Urothelium cell line (cell line): ENCODE measurements at regions not wholly inside any gene's neighbourhood (a gene's known extent, or its start where the extent isn't known, plus 50 kb on each side); places are given as distances from the start of the nearest gene placed in this dataset.

ENCODE experiments used
- DNase-seq: peaks from one replicate; pipeline ENCODE4 v3.0.0; 2011; ENCODE audit warnings: low spot score, mixed read lengths
- FAIRE-seq: peaks from 2 replicates; lab custom pipeline; 2011; peaks lifted over from hg19 to GRCh38; lab: Jason Lieb, UNC

DNA sequence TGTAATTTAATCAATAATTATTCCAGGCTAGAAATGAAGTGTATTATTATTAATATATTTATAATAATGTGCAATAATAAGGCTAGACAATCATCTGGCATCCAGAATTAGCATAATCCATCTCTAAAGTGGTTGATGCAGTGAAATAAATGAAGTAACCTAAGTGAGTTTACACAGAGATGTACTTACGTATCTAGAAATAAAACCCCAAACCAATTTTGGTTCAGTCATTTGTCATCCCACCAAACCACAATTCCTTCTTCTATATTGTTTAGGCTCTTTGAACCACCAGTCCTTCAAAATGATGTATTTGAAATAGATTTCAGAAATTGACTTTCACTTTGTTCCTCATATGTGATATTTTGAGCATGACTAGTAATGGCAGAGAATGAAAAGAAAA lies 247.6 kb upstream of the MIR17HG start:
- FAIRE-seq, result no peak
- no peak for DNase-seq

- DNase-seq, result no peak
- no peak for FAIRE-seq
Measured at GRCh38 chr13:91100944-91101343, 246.5 kb upstream of the MIR17HG start.

- DNase-seq (no peak), FAIRE-seq (no peak)
Measured at GRCh38 chr13:91101381-91101780, 246.1 kb upstream of the MIR17HG start.

- DNase-seq (no peak), FAIRE-seq (no peak)
Measured at GRCh38 chr13:91105270-91105669, 242.2 kb upstream of the MIR17HG start.

DNA sequence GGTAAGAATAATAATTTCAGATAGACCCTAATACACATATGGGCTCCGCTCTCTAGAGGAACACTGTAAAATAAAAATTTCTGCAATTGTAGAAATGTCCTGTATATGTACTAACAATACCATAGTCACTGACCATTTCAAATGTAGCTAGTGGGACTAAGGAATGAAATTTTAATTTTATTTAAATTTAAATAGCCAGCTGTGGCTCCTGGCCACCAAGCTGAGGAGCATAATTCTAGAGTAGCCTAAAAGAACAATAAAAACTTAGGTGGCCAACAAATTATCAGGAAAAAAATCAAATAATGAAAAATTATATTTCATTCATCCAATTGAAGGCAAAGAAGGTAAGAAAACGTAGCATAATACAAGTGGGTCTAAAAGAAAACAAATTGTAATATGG lies 240.9 kb upstream of the MIR17HG start:
- FAIRE-seq (no peak), DNase-seq (no peak)

DNA sequence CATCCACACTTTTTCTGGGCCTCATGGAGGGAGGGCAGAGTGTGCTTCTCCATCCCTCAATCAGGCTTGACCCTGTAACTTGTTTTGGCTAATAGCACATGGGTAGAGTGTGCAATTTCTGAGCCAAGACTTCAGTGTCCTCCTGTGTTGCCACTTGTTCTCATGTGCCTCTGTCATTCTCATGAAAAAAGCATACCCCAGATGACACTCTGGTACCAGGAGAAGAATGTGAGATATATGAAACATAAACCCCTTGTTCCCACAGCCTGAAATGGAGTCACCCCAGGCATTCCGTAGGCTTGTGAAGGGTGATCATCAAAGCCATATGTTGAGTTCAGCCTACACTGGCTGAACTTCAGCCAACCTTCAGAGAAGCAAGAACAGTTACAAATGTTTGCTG lies 239.2 kb upstream of the MIR17HG start:
- FAIRE-seq, result no peak

GRCh38 chr13:91111476-91112200 lies 235.8 kb upstream of the MIR17HG start:
- DNase-seq (no peak), FAIRE-seq (no peak)

More for the DNA sequence above, 239.2 kb upstream of the MIR17HG start:
- no peak for DNase-seq

GRCh38 chr13:91112201-91112923 lies 235.1 kb upstream of the MIR17HG start:
- no peak for FAIRE-seq
- DNase-seq, result no peak

GRCh38 chr13:91112924-91113277 lies 234.6 kb upstream of the MIR17HG start:
- no peak for FAIRE-seq
- no peak for DNase-seq

DNA sequence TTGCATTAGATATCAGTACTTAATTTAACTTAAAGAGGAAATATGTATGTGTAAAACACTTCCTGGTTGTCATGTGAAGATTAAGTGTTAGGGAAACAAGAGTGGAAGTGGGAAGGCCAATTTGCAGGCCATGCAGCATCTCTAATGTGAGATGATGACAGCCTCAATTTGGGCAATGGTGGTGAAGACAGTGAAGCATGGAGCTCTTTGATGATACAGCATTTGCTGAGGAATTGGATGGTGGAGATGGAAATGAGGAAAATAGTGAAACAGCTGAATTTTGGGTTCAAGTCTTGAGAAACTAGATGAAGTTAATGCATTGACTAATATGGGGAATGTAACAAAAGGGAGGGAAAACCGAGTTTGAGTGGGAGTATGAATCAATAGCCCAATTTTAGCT lies 231.7 kb upstream of the MIR17HG start:
- no peak for FAIRE-seq
- DNase-seq, result no peak

DNA sequence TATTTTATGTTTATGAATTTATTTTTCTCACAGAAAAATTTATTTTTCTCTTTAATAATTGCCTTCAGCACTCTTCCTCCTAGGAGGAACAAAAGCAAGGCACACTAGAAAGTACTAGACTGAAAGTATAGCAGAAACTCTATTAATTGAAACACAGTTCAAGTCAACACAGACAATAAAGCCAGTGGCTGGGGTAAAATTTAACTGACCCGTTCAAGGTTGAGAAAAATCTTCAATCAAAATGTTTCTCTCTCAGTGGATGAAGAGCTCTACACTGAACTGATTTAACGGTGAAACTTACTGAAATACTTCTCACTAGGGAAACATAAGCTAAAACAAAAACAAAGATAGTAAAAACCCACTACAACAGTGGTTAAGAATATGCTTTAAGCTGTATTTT lies 230.1 kb upstream of the MIR17HG start:
- no peak for DNase-seq
- no peak for FAIRE-seq

GRCh38 chr13:91119643-91120042 lies 227.8 kb upstream of the MIR17HG start:
- DNase-seq (no peak), FAIRE-seq (no peak)

DNA sequence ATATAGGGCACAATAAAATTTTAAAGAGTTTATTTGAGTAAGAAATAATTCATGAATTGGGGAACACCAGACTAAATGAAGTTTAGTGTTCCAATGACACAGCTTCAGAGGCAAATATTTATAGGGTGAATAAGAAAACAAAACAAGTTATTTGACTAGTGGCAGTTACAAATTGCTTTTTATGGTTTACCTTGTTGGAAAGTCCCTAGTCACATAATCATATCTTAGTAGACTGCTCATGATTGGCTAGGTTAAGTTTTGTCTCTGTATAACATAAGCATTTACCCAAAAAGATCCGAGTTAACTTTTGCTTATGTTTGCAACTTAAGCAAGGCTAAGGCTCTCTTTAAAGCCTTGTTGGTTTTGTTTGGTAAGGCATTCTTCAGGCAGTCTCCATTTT lies 224.7 kb upstream of the MIR17HG start:
- DNase-seq (no peak), FAIRE-seq (no peak)

DNA sequence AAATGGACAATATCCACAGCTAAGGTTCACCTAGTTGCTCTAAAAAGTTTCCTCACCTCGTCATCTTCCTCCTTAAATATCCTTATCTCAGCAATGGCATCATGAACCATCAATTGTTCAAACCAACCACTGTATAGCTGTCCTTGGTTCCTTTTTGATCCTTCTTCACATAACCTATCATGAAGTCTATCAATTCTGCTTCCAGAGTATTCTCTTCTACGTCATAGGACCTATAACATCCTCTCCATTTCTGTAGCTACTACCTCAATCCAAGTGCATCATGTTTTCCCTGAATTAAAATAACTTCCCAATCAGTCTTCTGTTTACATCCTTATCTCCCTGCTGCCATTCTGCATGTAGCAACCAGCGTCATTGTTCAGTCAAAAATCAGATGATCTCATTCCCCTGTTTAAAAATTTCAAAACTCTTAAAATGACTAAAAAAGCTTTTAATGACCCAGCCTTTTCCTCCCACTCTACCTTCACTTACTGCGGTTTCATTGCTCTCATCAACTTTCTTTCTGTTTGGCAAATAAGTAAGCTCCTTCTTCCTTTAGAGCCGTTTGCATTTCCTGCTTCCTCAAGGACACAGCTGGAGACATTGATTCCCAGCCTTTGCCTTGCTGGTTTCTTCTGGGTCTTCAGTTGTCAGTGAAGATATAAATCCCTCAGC lies 223.9 kb upstream of the MIR17HG start:
- DNase-seq (no peak), FAIRE-seq (no peak)

- DNase-seq, result no peak
- no peak for FAIRE-seq
Measured at GRCh38 chr13:91126806-91127205, 220.7 kb upstream of the MIR17HG start.

- FAIRE-seq, result no peak
Measured at GRCh38 chr13:91127995-91128394, 219.5 kb upstream of the MIR17HG start.

DNA sequence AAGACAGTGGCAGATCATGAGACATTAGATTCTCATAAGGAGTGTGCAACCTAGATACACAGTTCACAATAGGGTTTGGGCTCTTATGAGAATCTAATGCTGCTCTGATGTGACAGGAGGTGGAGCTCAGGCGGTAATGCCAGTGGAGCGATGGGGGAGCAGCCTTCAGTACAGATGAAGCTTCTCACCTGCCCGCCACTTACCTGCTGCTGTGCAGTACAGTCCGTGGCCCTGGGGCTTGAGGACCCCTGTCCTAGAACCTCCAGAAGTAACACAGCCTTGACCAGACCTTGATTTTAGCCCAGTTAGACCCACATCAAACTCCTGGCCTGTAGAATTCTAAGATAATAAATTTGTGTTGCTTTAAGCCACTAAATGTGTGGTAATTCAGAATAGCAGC lies 215.1 kb upstream of the MIR17HG start:
- FAIRE-seq (no peak), DNase-seq (no peak)

More at GRCh38 chr13:91127995-91128394, 219.5 kb upstream of the MIR17HG start:
- no peak for DNase-seq

- no peak for DNase-seq
- FAIRE-seq, result no peak
Measured at GRCh38 chr13:91132786-91133185, 214.7 kb upstream of the MIR17HG start.

- peak; percentile 47 for DNase-seq
- FAIRE-seq, result no peak
Measured at GRCh38 chr13:91133941-91134802, 213.3 kb upstream of the MIR17HG start.

DNA sequence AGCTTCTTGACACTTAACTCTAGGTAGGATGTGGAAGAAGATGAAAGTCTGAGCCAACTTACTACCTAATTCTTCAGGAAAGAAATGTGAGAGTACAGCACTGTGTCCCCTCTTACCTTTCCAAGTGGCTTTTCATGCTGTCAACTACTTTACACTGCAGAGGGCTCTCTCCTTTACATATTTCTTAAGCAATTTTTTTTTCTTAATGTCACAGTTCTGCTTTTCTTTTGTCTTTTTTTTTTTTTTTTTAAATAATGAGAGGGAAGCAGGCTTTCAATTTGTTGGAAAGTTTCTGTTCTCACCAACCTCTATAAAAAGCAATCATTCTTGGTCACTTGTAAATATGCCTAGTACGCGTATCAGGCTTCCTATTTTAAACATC lies 212.7 kb upstream of the MIR17HG start:
- FAIRE-seq (no peak), DNase-seq (no peak)

- FAIRE-seq (no peak), DNase-seq (no peak)
Measured at GRCh38 chr13:91135376-91135775, 212.1 kb upstream of the MIR17HG start.
